Heart right ventricle (tissue), 16 donors: ENCODE measurements at regions not wholly inside any gene's neighbourhood (a gene's known extent, or its start where the extent isn't known, plus 50 kb on each side); places are given as distances from the start of the nearest gene placed in this dataset.

Experiments
- ATAC-seq, 8 donors: fragments of 200-7000 bp; cut with Tn5 transposase; one replicate each; pipeline ENCODE4 v1.9.1; 2020; ENCODE audit warnings: mild to moderate bottlenecking in 8 of 8, moderate library complexity in 8 of 8, moderate number of reproducible peaks in 1 of 8
- DNase-seq, 2 donors: peaks; one replicate each; pipeline ENCODE4 v3.0.0-alpha.2; 2020
- H3K27ac ChIP-seq, 10 donors: fragments of 200-600 bp; sonication (generic) in 2 of 10; one replicate each; pipeline versions ENCODE4 v1.5.0 to v1.8.0; 2020 to 2022; ENCODE audit warnings: mild to moderate bottlenecking in 3 of 10
- H3K27me3 ChIP-seq, 7 donors: fragments of 200-600 bp; one replicate each; pipeline ENCODE4 v1.8.0; 2021 to 2022; ENCODE audit warnings: mild to moderate bottlenecking in 2 of 7
- H3K36me3 ChIP-seq, 9 donors: fragments of 200-600 bp; sonication (generic) in 1 of 9; one replicate each; pipeline versions ENCODE4 v1.5.0 to v1.8.0; 2020 to 2022; ENCODE audit warnings: mild to moderate bottlenecking in 2 of 9
- H3K4me1 ChIP-seq, 9 donors: fragments of 200-600 bp; sonication (generic) in 1 of 9; one replicate each; pipeline versions ENCODE4 v1.5.0 to v1.8.0; 2020 to 2022; ENCODE audit warnings: mild to moderate bottlenecking in 4 of 9
- H3K4me3 ChIP-seq, 10 donors: fragments of 200-600 bp; sonication (generic) in 2 of 10; one replicate each; pipeline versions ENCODE4 v1.5.0 to v1.8.0; 2020 to 2022; ENCODE audit warnings: mild to moderate bottlenecking in 7 of 10, moderate library complexity in 2 of 10
- H3K9me3 ChIP-seq, 11 donors: fragments of 200-600 bp in 10 of 11; sonication (generic) in 2 of 11; one replicate each; pipeline versions ENCODE4 v1.5.0 to v1.8.0; 2013 to 2022; ENCODE audit warnings: mild to moderate bottlenecking in 2 of 11, control low read depth in 1 of 11, moderate library complexity in 1 of 11
- CTCF ChIP-seq, 9 donors: fragments of 200-600 bp; sonication (generic) in 2 of 9; IDR thresholded peaks; one replicate each; pipeline versions ENCODE4 v1.5.0 to v1.8.0; 2021 to 2022; ENCODE audit warnings: antibody characterized with exemption in 9 of 9, mild to moderate bottlenecking in 5 of 9, moderate library complexity in 1 of 9
- WGBS, 2 donors: extraction: QIAGEN DNeasy Blood & Tissue Kit; methylation state at CpG; one replicate each; pipeline ENCODE4 v1.1.7; 2013; ENCODE audit warnings: inconsistent platforms in 1 of 2; 5-methylcytosine and 5-hydroxymethylcytosine counted together
- intact Hi-C, 10 donors: fragments of 100-400 bp; cut with DNase I; formaldehyde crosslinking; loops; one replicate each; pipeline versions ENCODE4 v1.11.1 to v1.14.2; 2022
- donor health status: Arrhythmogenic right ventricular cardiomyopathy.
- donor health status: ischemic (EF 13 %, LVEDD 7.1; RV severe dilation, severe dysfunction).
- donor health status: healthy with polysubstance abuse.
- donor health status: DM: no; HTN: yes; CAD: no.
- donor health status: DM: no; HTN: no; CAD: no.
- donor health status: ischemic (EF 25% LVEDD 6.9; RV normal size, moderate dysfunction).
- donor health status: ischemic (EF 25% LVEDD 5.7; RV mildly dilated, moderate dysfunction).
- donor health status: healthy.
- donor health status: DM: yes; HTN: yes; CAD: no.
- donor health status: Ischemic cardiomyopathy.
- donor health status: ischemic (EF 35%, LVEDD 5.7; RV mildly dilated, moderate dysfunction).
- donor health status: nonischemic (EF 11% LVEDD 7.7; RV severe dilation, severe dysfunction).
- donor health status: DM: yes; HTN: yes; CAD: no.
- donor health status: PGD.
- donor health status: ischemic (EF 29% LVEDD 5.4; RV normal size, mild dysfunction).
- donor health status: nonischemic (EF 23%, LVEDD 6.1; RV moderate dilation, normal function).

- H3K27ac ChIP-seq: no peak overlapping the region
- H3K27me3 ChIP-seq: no peaks in the 10 kb centered on the region
- 100% methylated on average over 1 of the region's 1 CpG for WGBS, 2 donors
- peaks cover 0 to 9% (median 0%) of the 10 kb centered on the region in 9 donors for H3K4me1 ChIP-seq
- no peak for ATAC-seq
- no peaks in the 10 kb centered on the region for H3K36me3 ChIP-seq
- intact Hi-C loops: loop anchor here in 1 of 10 donors (10.0 kb wide), 1 partner anchor 128 kb away; no protein-coding TSS in a partner anchor
- no peaks in the 10 kb centered on the region for H3K9me3 ChIP-seq
- no peak for TF ChIP-seq CTCF (IDR thresholded peaks at IDR 0.05)
- no peak for DNase-seq
- H3K4me3 ChIP-seq: no peak overlapping the region
Measured at GRCh38 chr3:115226844-115227445, 79.9 kb upstream of the ZBTB20 start.

GRCh38 chr3:115227461-115227860, 80.4 kb upstream of the ZBTB20 start:
- TF ChIP-seq CTCF (IDR thresholded peaks at IDR 0.05): no peak
- 87 to 88% methylated on average over 1 of the region's 1 CpG for WGBS, 2 donors
- no peak for DNase-seq
- intact Hi-C loops: loop anchor here in 1 of 10 donors (10.0 kb wide), 1 partner anchor 127 kb away; no protein-coding TSS in a partner anchor
- no peak for ATAC-seq
- Histone ChIP-seq H3K27me3 (no peaks in the 10 kb centered on the region), H3K4me3 (no peak overlapping the region), H3K4me1 (peaks cover 0 to 9% (median 0%) of the 10 kb centered on the region in 9 donors), H3K9me3 (no peaks in the 10 kb centered on the region), H3K36me3 (no peaks in the 10 kb centered on the region), H3K27ac (no peak overlapping the region)

- Histone ChIP-seq H3K36me3 (no peaks in the 10 kb centered on the region), H3K27ac (no peak overlapping the region), H3K4me3 (no peak overlapping the region), H3K9me3 (no peaks in the 10 kb centered on the region), H3K4me1 (peaks cover 0 to 9% (median 0%) of the 10 kb centered on the region in 9 donors), H3K27me3 (no peaks in the 10 kb centered on the region)
- intact Hi-C loops: loop anchor here in 1 of 10 donors (10.0 kb wide), 1 partner anchor 127 kb away; no protein-coding TSS in a partner anchor
- no peak for TF ChIP-seq CTCF (IDR thresholded peaks at IDR 0.05)
- ATAC-seq (no peak), DNase-seq (no peak)
- 82 to 86% methylated on average over 6 of the region's 6 CpGs for WGBS, 2 donors
Measured at GRCh38 chr3:115228266-115228665, 81.2 kb upstream of the ZBTB20 start.

GRCh38 chr3:115232167-115232566, 85.1 kb upstream of the ZBTB20 start:
- DNase-seq: no peak
- Histone ChIP-seq H3K27ac (no peak overlapping the region), H3K36me3 (no peaks in the 10 kb centered on the region), H3K9me3 (no peaks in the 10 kb centered on the region), H3K4me3 (no peak overlapping the region), H3K4me1 (peaks cover 0 to 9% (median 0%) of the 10 kb centered on the region in 9 donors), H3K27me3 (no peaks in the 10 kb centered on the region)
- 97 to 98% methylated on average over 4 of the region's 4 CpGs for WGBS, 2 donors
- no peak for ATAC-seq
- intact Hi-C loops: no loop called here
- TF ChIP-seq CTCF (IDR thresholded peaks at IDR 0.05): no peak
